HCT116 (cell line): ENCODE measurements at regions not wholly inside any gene's neighbourhood (a gene's known extent, or its start where the extent isn't known, plus 50 kb on each side); places are given as distances from the start of the nearest gene placed in this dataset.

Source experiments
- ATAC-seq: fragments of 200-7000 bp; cut with Tn5 transposase; 2 replicates; pipeline ENCODE4 v1.9.1; 2020; ENCODE audit warnings: mild to moderate bottlenecking, moderate library complexity
- BruUV-seq: library from RNA; stranded (reverse); fragments of 400-500 nt; replicated peaks from 2 replicates; lab custom pipeline; 2021; lab: Mats Ljungman, UMichigan
- CTCF ChIA-PET: fragments of 300-600 bp; sonication (Branson Sonifier 250); formaldehyde crosslinking; loops from one replicate; lab custom pipeline; 2021; ENCODE audit warnings: antibody characterized with exemption; lab: Charles Lee
- POLR2A ChIA-PET: fragments of 300-600, 350-600 bp; sonication (Branson Sonifier 250); formaldehyde crosslinking; loops from one replicate; lab custom pipeline; 2021; ENCODE audit warnings: antibody characterized with exemption; lab: Charles Lee
- RAD21 ChIA-PET, 2 experiments: fragments of 300-600 bp; sonication (Branson Sonifier 250); formaldehyde crosslinking; loops; one replicate each; lab custom pipeline; 2023; ENCODE audit warnings: low total read pairs in 2 of 2; ENCODE audit not compliant: uncharacterized antibody in 2 of 2, unreplicated experiment in 2 of 2, low non-redundant PET in 1 of 2; lab: Charles Lee
- DNase-seq: peaks from one replicate; pipeline ENCODE4 v3.0.0-alpha.2; 2010; ENCODE audit warnings: low read depth, low spot score
- H2AFZ ChIP-seq: fragments of 200-600 bp; shearing (Covaris generic), sonication (generic); 2 replicates; pipeline ENCODE4 v1.6.1; 2017; ENCODE audit warnings: low read depth, mixed run types, mixed read lengths, antibody characterized with exemption, low read length; ENCODE audit not compliant: poor library complexity, severe bottlenecking
- H3K27ac ChIP-seq: 2 replicates; pipeline ENCODE4 v1.5.1; 2012; ENCODE audit warnings: low read depth, low read length
- H3K27me3 ChIP-seq: fragments of 200-600 bp; sonication (generic); 2 replicates; pipeline ENCODE4 v1.6.1; 2016; ENCODE audit warnings: mixed run types, low read length, mixed read lengths; ENCODE audit not compliant: insufficient read depth
- H3K36me3 ChIP-seq, 2 experiments: fragments of 200-500 bp in 1 of 2; fragments of 200-600 bp in 1 of 2; sonication (Bioruptor generic) in 1 of 2; sonication (generic) in 1 of 2; 2 replicates each; pipeline versions ENCODE4 v1.5.1 to v1.6.1; 2014 to 2016; ENCODE audit warnings: low read length in 2 of 2, inconsistent platforms in 1 of 2, mixed read lengths in 1 of 2, mixed run types in 1 of 2; ENCODE audit not compliant: insufficient read depth in 2 of 2, control insufficient read depth in 1 of 2
- H3K4me1 ChIP-seq, 2 experiments: fragments of 200-600 bp in 1 of 2; sonication (generic) in 1 of 2; 2 replicates each; pipeline versions ENCODE4 v1.5.1 to v1.6.1; 2012 to 2017; ENCODE audit warnings: low read length in 2 of 2, inconsistent platforms in 1 of 2, mild to moderate bottlenecking in 1 of 2, mixed read lengths in 1 of 2, mixed run types in 1 of 2, moderate library complexity in 1 of 2; ENCODE audit not compliant: insufficient read depth in 2 of 2, control insufficient read depth in 1 of 2
- H3K4me2 ChIP-seq: fragments of 200-600 bp; sonication (generic); 2 replicates; pipeline ENCODE4 v1.6.1; 2017; ENCODE audit warnings: mixed run types, low read length, mixed read lengths
- H3K4me3 ChIP-seq, 2 experiments: fragments of 200-600 bp in 1 of 2; sonication (generic) in 1 of 2; replicated peaks in 1 of 2; 2 replicates each; pipeline ENCODE4 v1.5.1; 2011 to 2016; ENCODE audit warnings: low read length in 2 of 2, control low read depth in 1 of 2, low read depth in 1 of 2, mild to moderate bottlenecking in 1 of 2, mixed read lengths in 1 of 2, mixed run types in 1 of 2
- H3K79me2 ChIP-seq: fragments of 200-600 bp; sonication (generic); 2 replicates; pipeline ENCODE4 v1.6.1; 2017; ENCODE audit warnings: mild to moderate bottlenecking, mixed run types, low read length, moderate library complexity, mixed read lengths; ENCODE audit not compliant: insufficient read depth
- H3K9ac ChIP-seq: fragments of 200-600 bp; sonication (generic); 2 replicates; pipeline ENCODE4 v1.6.1; 2016; ENCODE audit warnings: low read length, mixed read lengths
- H3K9me2 ChIP-seq: fragments of 200-600 bp; sonication (generic), shearing (Covaris generic); 2 replicates; pipeline ENCODE4 v1.6.1; 2017; ENCODE audit warnings: mixed run types, mild to moderate bottlenecking, moderate library complexity; ENCODE audit not compliant: insufficient read depth
- H3K9me3 ChIP-seq, 2 experiments: fragments of 200-500 bp in 1 of 2; fragments of 200-600 bp in 1 of 2; sonication (Bioruptor generic) in 1 of 2; sonication (generic) in 1 of 2; 2 replicates each; pipeline ENCODE4 v1.6.1; 2014 to 2017; ENCODE audit warnings: low read length in 2 of 2, mixed read lengths in 2 of 2, inconsistent platforms in 1 of 2, low read depth in 1 of 2, mild to moderate bottlenecking in 1 of 2, mixed run types in 1 of 2, moderate library complexity in 1 of 2; ENCODE audit not compliant: control insufficient read depth in 1 of 2, insufficient read depth in 1 of 2
- H4K20me1 ChIP-seq: fragments of 200-600 bp; sonication (generic), shearing (Covaris generic); 2 replicates; pipeline ENCODE4 v1.6.1; 2017; ENCODE audit warnings: mixed run types, mild to moderate bottlenecking, moderate library complexity; ENCODE audit not compliant: insufficient read depth
- CEBPB ChIP-seq: IDR thresholded peaks from 2 replicates; pipeline ENCODE4 v1.6.1; 2012; ENCODE audit warnings: low read depth
- CTCF ChIP-seq, 3 experiments: fragments of 200-600 bp in 1 of 3; sonication (generic) in 1 of 3; IDR thresholded peaks in 2 of 3; conservative IDR thresholded peaks in 1 of 3; 2 replicates each; pipeline ENCODE4 v1.5.1; 2012 to 2017; ENCODE audit warnings: low read depth in 2 of 3, low read length in 2 of 3, antibody characterized with exemption in 1 of 3, borderline replicate concordance in 1 of 3, control low read depth in 1 of 3, mild to moderate bottlenecking in 1 of 3, mixed read lengths in 1 of 3, mixed run types in 1 of 3, moderate library complexity in 1 of 3; ENCODE audit not compliant: insufficient read depth in 1 of 3
- ELF1 ChIP-seq: IDR thresholded peaks from 2 replicates; pipeline ENCODE4 v1.6.1; 2012; ENCODE audit warnings: low read depth, borderline replicate concordance
- EZH2 ChIP-seq: fragments of 200-600 bp; sonication (generic); IDR thresholded peaks from 2 replicates; pipeline ENCODE4 v1.6.1; 2017; ENCODE audit warnings: antibody characterized with exemption, mixed run types
- EZH2phosphoT487 ChIP-seq: fragments of 200-600 bp; IDR thresholded peaks from 2 replicates; pipeline ENCODE4 v1.6.1; 2018; ENCODE audit warnings: antibody characterized with exemption, borderline replicate concordance
- POLR2A ChIP-seq: IDR thresholded peaks from 2 replicates; pipeline ENCODE4 v1.7.0; 2011; ENCODE audit warnings: borderline replicate concordance; ENCODE audit not compliant: insufficient read depth, insufficient read length; ENCODE audit errors: extremely low read depth
- REST ChIP-seq: IDR thresholded peaks from 2 replicates; pipeline ENCODE4 v1.6.1; 2012; ENCODE audit warnings: low read depth
- TCF7L2 ChIP-seq: IDR thresholded peaks from 2 replicates; pipeline ENCODE4 v1.7.0; 2011; ENCODE audit warnings: borderline replicate concordance, inconsistent platforms; ENCODE audit not compliant: insufficient read depth, insufficient read length; ENCODE audit errors: extremely low read depth
- YY1 ChIP-seq: IDR thresholded peaks from 2 replicates; pipeline ENCODE4 v1.6.1; 2011; ENCODE audit warnings: low read length, low read depth, moderate library complexity, mild to moderate bottlenecking; ENCODE audit not compliant: insufficient replicate concordance; ENCODE audit errors: extremely low read depth
- ZFX ChIP-seq: fragments of 450-650 bp; IDR thresholded peaks from 2 replicates; pipeline ENCODE4 v1.6.1; 2017
- ZNF274 ChIP-seq: fragments of 200-500 bp; sonication (Bioruptor generic); IDR thresholded peaks from 2 replicates; pipeline ENCODE4 v1.6.1; 2014; ENCODE audit warnings: mild to moderate bottlenecking, low read depth, low read length, inconsistent platforms
- intact Hi-C: fragments of 100-400 bp; cut with micrococcal nuclease; formaldehyde crosslinking; loops from 2 replicates; pipeline ENCODE4 v1.10.0; 2022
- TF ChIP-seq, protein P1 (sequence below): IDR thresholded peaks from 2 replicates; pipeline ENCODE4 v1.6.1; 2011; ENCODE audit warnings: mild to moderate bottlenecking, low read length, moderate library complexity; ENCODE audit not compliant: insufficient replicate concordance; ENCODE audit errors: extremely low read depth

- Histone ChIP-seq H2AFZ (no peak overlapping the region), H3K27me3 (no peaks in the 10 kb centered on the region), H3K27ac (no peak overlapping the region), H3K4me1 (no peaks in the 10 kb centered on the region), H3K4me3 (no peak overlapping the region), H3K4me2 (no peak overlapping the region), H3K36me3 (no peaks in the 10 kb centered on the region), H3K79me2 (no peaks in the 10 kb centered on the region), H3K9me3 (no peaks in the 10 kb centered on the region), H3K9me2 (no peaks in the 10 kb centered on the region), H3K9ac (no peak overlapping the region), H4K20me1 (no peaks in the 10 kb centered on the region)
- CTCF ChIA-PET: no interaction called here
- ATAC-seq (no peak), DNase-seq (no peak)
- POLR2A ChIA-PET: no interaction called here
- no peak for TF ChIP-seq YY1
- TF ChIP-seq CTCF (IDR thresholded peaks at IDR 0.05 in 2 of 3, conservative IDR thresholded peaks at IDR 0.05 in 1 of 3; ENCODE audit: borderline replicate concordance in 1 of 3, insufficient read depth in 1 of 3, low read depth in 2 of 3, low read length in 2 of 3): no peak
- no peak for TF ChIP-seq POLR2A
- no peak for TF ChIP-seq CEBPB
- TF ChIP-seq EZH2: no peak
- no peak for TF ChIP-seq EZH2phosphoT487
- TF ChIP-seq, protein P1, sequence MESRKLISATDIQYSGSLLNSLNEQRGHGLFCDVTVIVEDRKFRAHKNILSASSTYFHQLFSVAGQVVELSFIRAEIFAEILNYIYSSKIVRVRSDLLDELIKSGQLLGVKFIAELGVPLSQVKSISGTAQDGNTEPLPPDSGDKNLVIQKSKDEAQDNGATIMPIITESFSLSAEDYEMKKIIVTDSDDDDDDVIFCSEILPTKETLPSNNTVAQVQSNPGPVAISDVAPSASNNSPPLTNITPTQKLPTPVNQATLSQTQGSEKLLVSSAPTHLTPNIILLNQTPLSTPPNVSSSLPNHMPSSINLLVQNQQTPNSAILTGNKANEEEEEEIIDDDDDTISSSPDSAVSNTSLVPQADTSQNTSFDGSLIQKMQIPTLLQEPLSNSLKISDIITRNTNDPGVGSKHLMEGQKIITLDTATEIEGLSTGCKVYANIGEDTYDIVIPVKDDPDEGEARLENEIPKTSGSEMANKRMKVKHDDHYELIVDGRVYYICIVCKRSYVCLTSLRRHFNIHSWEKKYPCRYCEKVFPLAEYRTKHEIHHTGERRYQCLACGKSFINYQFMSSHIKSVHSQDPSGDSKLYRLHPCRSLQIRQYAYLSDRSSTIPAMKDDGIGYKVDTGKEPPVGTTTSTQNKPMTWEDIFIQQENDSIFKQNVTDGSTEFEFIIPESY: no peak
- TF ChIP-seq ZFX: no peak
- no peak for TF ChIP-seq TCF7L2
- TF ChIP-seq ELF1: no peak
- TF ChIP-seq ZNF274: no peak
- no peak for TF ChIP-seq REST
- intact Hi-C loops: no loop called here
- RAD21 ChIA-PET: no interaction called here
- no TSS peak for BruUV-seq
These were observed 529.4 kb downstream of the CCDC85A start for GRCh38 chr2:56713161-56713676.
